NB4 (cell line): ENCODE measurements at regions not wholly inside any gene's neighbourhood (a gene's known extent, or its start where the extent isn't known, plus 50 kb on each side); places are given as distances from the start of the nearest gene placed in this dataset.

ENCODE experiments used
- DNase-seq: peaks from one replicate; pipeline ENCODE4 v3.0.0; 2010; ENCODE audit warnings: low read depth
- H3K4me3 ChIP-seq: one replicate; pipeline ENCODE4 v1.5.1; 2011; ENCODE audit warnings: mild to moderate bottlenecking, low read depth, low read length, moderate library complexity
- MAX ChIP-seq: IDR thresholded peaks from 2 replicates; pipeline ENCODE4 v1.6.1; 2011; ENCODE audit warnings: low read depth, low read length
- MYC ChIP-seq: IDR thresholded peaks from 2 replicates; pipeline ENCODE4 v1.6.1; 2011; ENCODE audit warnings: low read depth, low read length
- POLR2A ChIP-seq: IDR thresholded peaks from 2 replicates; pipeline ENCODE4 v1.6.1; 2011; ENCODE audit warnings: mild to moderate bottlenecking; ENCODE audit not compliant: insufficient read length; ENCODE audit errors: extremely low read depth
- TF ChIP-seq, protein P1 (sequence below): IDR thresholded peaks from one replicate; pipeline ENCODE4 v1.5.1; 2012; ENCODE audit warnings: low read depth, low read length

- H3K4me3 ChIP-seq = no peak overlapping the region
- DNase-seq = no peak
- TF ChIP-seq MAX (no peak), MYC (no peak), POLR2A (no peak)
- TF ChIP-seq, protein P1, sequence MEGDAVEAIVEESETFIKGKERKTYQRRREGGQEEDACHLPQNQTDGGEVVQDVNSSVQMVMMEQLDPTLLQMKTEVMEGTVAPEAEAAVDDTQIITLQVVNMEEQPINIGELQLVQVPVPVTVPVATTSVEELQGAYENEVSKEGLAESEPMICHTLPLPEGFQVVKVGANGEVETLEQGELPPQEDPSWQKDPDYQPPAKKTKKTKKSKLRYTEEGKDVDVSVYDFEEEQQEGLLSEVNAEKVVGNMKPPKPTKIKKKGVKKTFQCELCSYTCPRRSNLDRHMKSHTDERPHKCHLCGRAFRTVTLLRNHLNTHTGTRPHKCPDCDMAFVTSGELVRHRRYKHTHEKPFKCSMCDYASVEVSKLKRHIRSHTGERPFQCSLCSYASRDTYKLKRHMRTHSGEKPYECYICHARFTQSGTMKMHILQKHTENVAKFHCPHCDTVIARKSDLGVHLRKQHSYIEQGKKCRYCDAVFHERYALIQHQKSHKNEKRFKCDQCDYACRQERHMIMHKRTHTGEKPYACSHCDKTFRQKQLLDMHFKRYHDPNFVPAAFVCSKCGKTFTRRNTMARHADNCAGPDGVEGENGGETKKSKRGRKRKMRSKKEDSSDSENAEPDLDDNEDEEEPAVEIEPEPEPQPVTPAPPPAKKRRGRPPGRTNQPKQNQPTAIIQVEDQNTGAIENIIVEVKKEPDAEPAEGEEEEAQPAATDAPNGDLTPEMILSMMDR = no peak
Measured at GRCh38 chr4:13970349-13970748, 342.8 kb upstream of the BOD1L1 start.

DNA sequence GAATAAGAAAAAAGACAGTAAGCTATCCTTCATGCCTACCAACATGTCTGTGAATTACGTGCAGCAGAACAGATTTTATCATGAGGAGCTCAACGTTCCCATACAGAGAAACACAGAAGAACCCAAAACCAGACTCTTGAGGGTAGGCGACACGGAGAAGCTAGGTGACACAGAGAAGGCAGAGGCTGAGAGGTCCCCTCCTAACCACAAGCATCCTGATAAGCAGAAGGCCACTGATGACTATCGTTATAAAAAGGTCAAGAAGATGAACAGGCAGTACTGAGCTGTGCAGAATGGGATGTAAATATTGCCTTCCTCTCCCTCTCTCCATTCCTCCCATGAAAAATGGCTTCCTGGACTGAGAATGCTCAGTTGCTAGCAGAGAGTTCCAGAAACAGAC is 350.2 kb upstream of the BOD1L1 start:
- TF ChIP-seq MYC (no peak), POLR2A (no peak), MAX (no peak)
- TF ChIP-seq, protein P1 = no peak
- DNase-seq = no peak
- no peak overlapping the region for H3K4me3 ChIP-seq

DNA sequence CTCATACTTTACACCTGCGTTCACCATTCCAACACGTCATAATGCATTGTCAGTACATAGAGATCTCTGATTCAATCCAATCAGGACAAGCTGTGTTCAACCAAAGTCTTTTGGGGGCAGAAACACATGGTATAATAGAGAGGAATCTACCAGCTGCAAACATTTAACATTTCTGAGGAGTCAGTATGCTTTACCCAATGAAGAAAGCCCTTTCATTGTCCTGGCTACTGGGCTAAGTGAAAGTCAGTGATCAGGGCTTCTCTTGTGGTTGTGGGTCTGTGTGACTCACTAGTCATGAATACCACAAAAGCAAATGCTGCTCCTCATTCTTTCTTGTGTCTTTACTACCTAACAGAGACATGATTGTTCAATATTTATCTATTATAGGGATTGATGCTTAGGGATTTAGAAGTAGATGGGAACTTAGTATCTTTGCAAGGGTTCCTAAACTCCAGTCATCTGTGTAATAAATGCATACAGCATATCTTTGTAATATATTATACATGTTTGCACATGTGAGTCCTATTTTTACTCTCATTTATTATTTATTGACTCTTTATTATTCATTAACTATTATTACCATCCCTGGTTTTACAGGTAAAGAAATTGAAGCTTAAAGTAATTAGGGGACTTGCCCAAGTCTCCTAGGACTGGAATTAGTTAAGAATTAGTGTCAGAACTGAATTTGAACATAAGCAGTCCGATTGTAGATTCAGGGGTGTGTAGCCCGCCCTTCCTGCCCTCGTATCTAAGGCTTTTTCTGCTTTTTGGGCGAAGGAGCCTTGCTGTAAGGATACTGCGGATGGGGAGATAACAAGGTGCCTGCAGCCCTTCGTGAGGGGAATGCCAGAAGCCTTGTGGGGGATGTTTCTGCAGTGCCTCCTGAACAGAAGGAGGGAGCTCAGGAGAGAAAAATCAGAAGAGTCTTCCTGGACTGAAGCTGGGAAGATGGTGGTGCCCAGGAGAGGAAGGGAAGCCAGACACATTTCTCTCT is 353.1 kb upstream of the BOD1L1 start:
- TF ChIP-seq MYC (no peak), POLR2A (no peak), MAX (no peak)
- TF ChIP-seq, protein P1 = no peak
- H3K4me3 ChIP-seq = no peak overlapping the region
- peak; percentile 18 for DNase-seq

- DNase-seq = no peak
- no peak overlapping the region for H3K4me3 ChIP-seq
- TF ChIP-seq, protein P1 = no peak
- no peak for TF ChIP-seq MYC
Measured at GRCh38 chr4:13981499-13981898, 354.0 kb upstream of the BOD1L1 start.

GRCh38 chr4:13982010-13982409 is 354.5 kb upstream of the BOD1L1 start:
- no peak for TF ChIP-seq MYC
- TF ChIP-seq, protein P1 = no peak
- no peak for TF ChIP-seq POLR2A
- TF ChIP-seq MAX = no peak
- no peak overlapping the region for H3K4me3 ChIP-seq
- DNase-seq = peak; percentile 30
